OCI-LY3 (cell line): ENCODE measurements at regions not wholly inside any gene's neighbourhood (a gene's known extent, or its start where the extent isn't known, plus 50 kb on each side); places are given as distances from the start of the nearest gene placed in this dataset.

Source experiments
- H2AFZ ChIP-seq: fragments of 200-600, 300-600 bp; shearing (Covaris generic); 2 replicates; pipeline ENCODE4 v1.6.0; 2014; ENCODE audit warnings: antibody characterized with exemption, low read depth, low read length
- H3K27ac ChIP-seq: fragments of 200-600, 300-600 bp; sonication (generic); 2 replicates; pipeline ENCODE4 v1.5.1; 2014; ENCODE audit warnings: mild to moderate bottlenecking, low read length, moderate library complexity, mixed read lengths
- H3K27me3 ChIP-seq: fragments of 200-600, 300-600 bp; sonication (generic); 2 replicates; pipeline ENCODE4 v1.6.1; 2014; ENCODE audit warnings: low read depth, low read length, mixed read lengths
- H3K36me3 ChIP-seq: fragments of 200-600, 300-600 bp; sonication (generic); replicated peaks from 2 replicates; pipeline ENCODE3; 2014; ENCODE audit warnings: low read depth, low read length, mixed read lengths
- H3K4me1 ChIP-seq: fragments of 300-600, 200-600 bp; sonication (generic); 2 replicates; pipeline ENCODE4 v1.6.1; 2014; ENCODE audit warnings: low read length, mixed read lengths
- H3K4me2 ChIP-seq: fragments of 200-600, 300-600 bp; sonication (generic); 2 replicates; pipeline ENCODE4 v1.6.1; 2014; ENCODE audit warnings: low read length, mixed read lengths
- H3K4me3 ChIP-seq: fragments of 300-600, 200-600 bp; sonication (generic); 2 replicates; pipeline ENCODE4 v1.5.1; 2014; ENCODE audit warnings: antibody characterized with exemption, mild to moderate bottlenecking, low read length, moderate library complexity
- H3K79me2 ChIP-seq: fragments of 300-600, 200-600 bp; shearing (Covaris generic); 2 replicates; pipeline ENCODE4 v1.6.1; 2014; ENCODE audit warnings: mild to moderate bottlenecking, low read length, mixed read lengths
- H3K9ac ChIP-seq: fragments of 300-600, 200-600 bp; shearing (Covaris generic); 2 replicates; pipeline ENCODE4 v1.6.0; 2014; ENCODE audit warnings: mild to moderate bottlenecking, low read length, moderate library complexity
- H3K9me3 ChIP-seq: fragments of 200-600, 300-600 bp; shearing (Covaris generic); 2 replicates; pipeline ENCODE4 v1.6.1; 2014; ENCODE audit warnings: low read length, mixed read lengths; ENCODE audit not compliant: insufficient read depth
- H4K20me1 ChIP-seq: fragments of 200-600, 300-600 bp; sonication (generic); 2 replicates; pipeline ENCODE4 v1.6.1; 2016; ENCODE audit warnings: low read length, mixed read lengths; ENCODE audit not compliant: insufficient read depth
- EZH2phosphoT487 ChIP-seq: fragments of 200-600 bp; shearing (Covaris generic); IDR thresholded peaks from 2 replicates; pipeline ENCODE4 v1.6.1; 2018; ENCODE audit warnings: antibody characterized with exemption, mixed run types, low read depth
- TF ChIP-seq, protein P1 (sequence below): fragments of 200-600, 300-600 bp; sonication (generic); IDR thresholded peaks from 2 replicates; pipeline ENCODE4 v1.5.1; 2014; ENCODE audit warnings: antibody characterized with exemption, low read length, low read depth

DNA sequence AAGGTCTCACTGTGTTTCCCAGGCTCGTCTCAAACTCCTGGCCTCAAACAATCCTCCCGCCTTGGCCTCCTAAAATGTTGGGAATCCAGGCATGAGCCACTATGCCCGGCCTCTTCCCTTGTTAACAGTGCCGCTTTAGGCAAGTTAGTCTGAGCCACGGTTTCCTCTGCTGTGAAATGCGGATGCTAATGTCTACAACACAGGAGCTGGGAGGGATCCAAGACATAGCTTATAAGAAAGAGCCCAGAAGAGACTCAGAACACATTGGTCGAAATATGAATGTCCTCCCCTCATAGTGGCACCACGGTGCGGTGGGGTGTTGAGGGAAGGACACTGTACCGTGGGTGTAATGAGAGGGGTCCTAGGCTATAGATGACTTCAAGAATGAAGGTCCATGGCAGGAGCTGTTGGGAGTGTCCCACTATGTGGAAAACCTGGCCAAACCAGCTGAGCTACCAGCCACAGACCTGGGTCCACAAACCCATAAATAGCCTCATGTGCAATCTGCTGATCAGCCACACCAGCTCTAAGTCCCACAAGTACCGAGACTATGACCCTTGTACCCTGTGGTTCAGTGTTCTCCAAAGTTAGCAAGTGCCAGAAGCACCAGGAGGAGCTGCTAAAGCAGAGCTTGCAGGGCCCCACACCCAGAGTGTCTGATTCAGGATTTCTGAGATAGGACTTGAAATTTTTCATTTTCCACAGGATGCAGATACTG is 57.8 kb upstream of the ZFAND3 start:
- Histone ChIP-seq H3K9ac (no peak overlapping the region), H3K9me3 (no peaks in the 10 kb centered on the region), H2AFZ (no peak overlapping the region), H3K27me3 (peaks cover 6% of the 10 kb centered on the region; the same call in 1 of the 2 replicates), H3K36me3 (no peaks in the 10 kb centered on the region), H3K27ac (no peak overlapping the region), H4K20me1 (no peaks in the 10 kb centered on the region), H3K79me2 (no peaks in the 10 kb centered on the region), H3K4me3 (no peak overlapping the region), H3K4me1 (no peaks in the 10 kb centered on the region), H3K4me2 (no peak overlapping the region)
- TF ChIP-seq EZH2phosphoT487: no peak
- TF ChIP-seq, protein P1, sequence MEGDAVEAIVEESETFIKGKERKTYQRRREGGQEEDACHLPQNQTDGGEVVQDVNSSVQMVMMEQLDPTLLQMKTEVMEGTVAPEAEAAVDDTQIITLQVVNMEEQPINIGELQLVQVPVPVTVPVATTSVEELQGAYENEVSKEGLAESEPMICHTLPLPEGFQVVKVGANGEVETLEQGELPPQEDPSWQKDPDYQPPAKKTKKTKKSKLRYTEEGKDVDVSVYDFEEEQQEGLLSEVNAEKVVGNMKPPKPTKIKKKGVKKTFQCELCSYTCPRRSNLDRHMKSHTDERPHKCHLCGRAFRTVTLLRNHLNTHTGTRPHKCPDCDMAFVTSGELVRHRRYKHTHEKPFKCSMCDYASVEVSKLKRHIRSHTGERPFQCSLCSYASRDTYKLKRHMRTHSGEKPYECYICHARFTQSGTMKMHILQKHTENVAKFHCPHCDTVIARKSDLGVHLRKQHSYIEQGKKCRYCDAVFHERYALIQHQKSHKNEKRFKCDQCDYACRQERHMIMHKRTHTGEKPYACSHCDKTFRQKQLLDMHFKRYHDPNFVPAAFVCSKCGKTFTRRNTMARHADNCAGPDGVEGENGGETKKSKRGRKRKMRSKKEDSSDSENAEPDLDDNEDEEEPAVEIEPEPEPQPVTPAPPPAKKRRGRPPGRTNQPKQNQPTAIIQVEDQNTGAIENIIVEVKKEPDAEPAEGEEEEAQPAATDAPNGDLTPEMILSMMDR: no peak

DNA sequence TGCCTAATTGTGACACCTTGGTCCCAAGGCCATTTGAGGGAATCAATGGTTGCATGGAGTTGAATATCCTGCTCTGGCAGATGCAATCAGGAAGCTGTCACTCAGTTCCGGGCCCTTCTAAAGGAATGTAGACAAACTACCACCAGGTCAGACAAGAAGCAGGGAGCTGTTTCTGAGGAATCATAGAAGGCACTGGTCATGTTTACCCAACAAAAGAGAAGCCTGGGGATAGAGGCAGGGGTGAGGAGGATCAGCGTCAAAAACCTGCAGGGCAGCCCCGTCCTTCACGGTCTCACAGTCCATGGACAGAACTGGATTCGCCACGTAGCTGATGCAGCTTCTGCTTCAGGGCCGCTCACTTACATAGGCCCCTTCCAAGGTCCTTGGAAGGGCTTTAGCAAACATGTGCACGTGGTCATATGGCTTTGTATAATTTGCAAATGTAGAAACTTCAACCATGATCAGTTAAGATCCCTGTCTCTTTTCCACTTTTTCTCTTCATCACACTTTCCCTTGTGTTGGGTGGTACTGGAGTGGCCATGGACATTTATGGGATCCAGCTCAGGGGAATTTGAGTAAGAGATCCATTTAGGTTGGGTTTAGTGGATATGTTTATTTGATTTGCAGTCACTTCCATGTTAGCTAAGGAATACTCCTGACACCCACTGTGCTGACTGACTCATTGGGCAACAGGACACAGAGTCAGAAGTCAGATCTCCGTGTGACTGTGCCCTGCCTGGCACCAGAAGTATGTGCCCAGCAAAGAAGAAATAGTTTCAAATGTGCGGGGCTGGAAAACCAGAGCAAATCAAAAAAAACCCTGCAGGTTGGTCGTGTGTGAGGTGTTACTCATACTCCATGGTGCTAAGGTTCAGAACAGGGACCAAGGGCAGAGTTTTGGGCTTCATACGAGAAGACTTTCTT is 60.0 kb upstream of the ZFAND3 start:
- H3K27me3 ChIP-seq: peaks cover 6% of the 10 kb centered on the region; the same call in 1 of the 2 replicates
- no peaks in the 10 kb centered on the region for H3K36me3 ChIP-seq
- no peaks in the 10 kb centered on the region for H3K4me1 ChIP-seq
- no peaks in the 10 kb centered on the region for H3K9me3 ChIP-seq
- TF ChIP-seq, protein P1: no peak
- no peak for TF ChIP-seq EZH2phosphoT487
- no peaks in the 10 kb centered on the region for H3K79me2 ChIP-seq
- no peak overlapping the region for H3K4me2 ChIP-seq
- no peaks in the 10 kb centered on the region for H4K20me1 ChIP-seq
- no peak overlapping the region for H2AFZ ChIP-seq
- no peak overlapping the region for H3K27ac ChIP-seq
- no peak overlapping the region for H3K4me3 ChIP-seq
- no peak overlapping the region for H3K9ac ChIP-seq

DNA sequence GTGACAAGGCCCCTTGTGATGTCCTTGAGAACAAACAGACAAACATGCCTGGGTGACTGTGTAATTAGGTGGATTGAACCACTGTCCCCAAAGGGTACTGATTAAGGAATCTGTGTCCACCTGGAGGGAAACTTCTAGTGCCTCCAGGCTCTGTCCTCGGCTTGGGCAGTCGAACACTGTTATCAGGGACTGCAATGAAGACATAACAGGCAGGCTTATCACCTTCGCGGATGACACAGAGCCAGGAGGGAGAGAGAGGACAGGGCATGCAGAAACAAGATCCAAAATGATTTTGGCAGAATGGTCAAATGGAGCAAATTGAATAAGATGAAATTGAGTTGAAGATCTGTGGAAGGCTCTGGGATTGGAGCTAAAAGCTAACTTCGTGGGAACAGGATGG is 60.9 kb upstream of the ZFAND3 start:
- Histone ChIP-seq H3K4me2 (no peak overlapping the region), H3K4me3 (no peak overlapping the region), H4K20me1 (no peaks in the 10 kb centered on the region), H3K79me2 (no peaks in the 10 kb centered on the region), H3K9me3 (no peaks in the 10 kb centered on the region), H3K27me3 (peaks cover 6% of the 10 kb centered on the region; the same call in 1 of the 2 replicates), H3K36me3 (no peaks in the 10 kb centered on the region), H2AFZ (no peak overlapping the region), H3K9ac (no peak overlapping the region), H3K4me1 (no peaks in the 10 kb centered on the region), H3K27ac (no peak overlapping the region)
- TF ChIP-seq, protein P1: no peak

DNA sequence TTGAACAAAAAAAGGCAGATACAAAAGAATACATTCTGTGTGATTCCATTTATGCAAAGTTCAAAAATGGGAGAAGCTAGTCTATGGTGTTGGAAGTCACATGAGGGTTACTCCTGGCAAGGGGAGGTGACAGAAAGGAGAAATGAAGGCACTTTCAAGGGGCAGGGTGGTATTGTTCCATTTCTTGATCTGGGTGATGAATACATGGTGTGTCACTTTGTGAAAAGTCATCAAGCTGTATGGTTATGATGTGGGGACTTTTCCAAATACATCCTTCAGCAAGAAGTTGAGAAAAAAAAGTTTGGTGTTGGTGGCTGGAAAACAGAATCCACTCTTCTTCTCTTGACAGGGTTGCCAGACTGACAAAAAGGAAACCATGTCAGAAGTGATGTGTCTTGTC is 60.6 kb upstream of the MDGA1 start:
- no peak overlapping the region for H3K4me3 ChIP-seq
- H3K27ac ChIP-seq: no peak overlapping the region
- no peak overlapping the region for H2AFZ ChIP-seq
- no peaks in the 10 kb centered on the region for H4K20me1 ChIP-seq
- no peak overlapping the region for H3K4me2 ChIP-seq
- H3K4me1 ChIP-seq: no peaks in the 10 kb centered on the region
- no peak for TF ChIP-seq EZH2phosphoT487
- TF ChIP-seq, protein P1: no peak
- H3K79me2 ChIP-seq: no peaks in the 10 kb centered on the region
- no peak overlapping the region for H3K9ac ChIP-seq
- H3K36me3 ChIP-seq: no peaks in the 10 kb centered on the region
- H3K27me3 ChIP-seq: peaks cover 6% of the 10 kb centered on the region; the same call in 1 of the 2 replicates
- H3K9me3 ChIP-seq: no peaks in the 10 kb centered on the region
